ENCODE measurements at regions not wholly inside any gene's neighbourhood (a gene's known extent, or its start where the extent isn't known, plus 50 kb on each side); places are given as distances from the start of the nearest gene placed in this dataset.

DNA sequence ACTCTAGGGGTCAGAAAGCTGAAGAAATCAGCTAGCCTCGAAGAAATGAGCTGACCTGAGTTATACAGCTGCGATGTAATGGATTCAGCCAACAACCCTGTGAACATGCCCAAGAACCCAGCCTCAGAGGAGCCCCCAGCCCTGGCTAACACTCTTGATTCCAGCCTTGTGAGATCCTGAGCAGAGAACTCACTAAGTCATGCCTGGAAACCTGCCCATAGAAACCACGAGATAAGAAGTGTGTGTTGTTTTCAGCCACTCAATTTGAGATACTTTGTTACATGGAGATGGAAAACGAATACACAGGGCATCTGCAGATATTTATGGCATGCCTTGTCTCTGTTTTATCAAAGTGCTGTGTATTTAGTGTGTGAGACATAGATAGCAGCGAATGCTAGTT, 265.2 kb downstream of the QKI start (continued):
- TF ChIP-seq SNRNP70 (IDR thresholded peaks at IDR 0.05; ENCODE audit: low read depth, low read length), result no peak

DNA sequence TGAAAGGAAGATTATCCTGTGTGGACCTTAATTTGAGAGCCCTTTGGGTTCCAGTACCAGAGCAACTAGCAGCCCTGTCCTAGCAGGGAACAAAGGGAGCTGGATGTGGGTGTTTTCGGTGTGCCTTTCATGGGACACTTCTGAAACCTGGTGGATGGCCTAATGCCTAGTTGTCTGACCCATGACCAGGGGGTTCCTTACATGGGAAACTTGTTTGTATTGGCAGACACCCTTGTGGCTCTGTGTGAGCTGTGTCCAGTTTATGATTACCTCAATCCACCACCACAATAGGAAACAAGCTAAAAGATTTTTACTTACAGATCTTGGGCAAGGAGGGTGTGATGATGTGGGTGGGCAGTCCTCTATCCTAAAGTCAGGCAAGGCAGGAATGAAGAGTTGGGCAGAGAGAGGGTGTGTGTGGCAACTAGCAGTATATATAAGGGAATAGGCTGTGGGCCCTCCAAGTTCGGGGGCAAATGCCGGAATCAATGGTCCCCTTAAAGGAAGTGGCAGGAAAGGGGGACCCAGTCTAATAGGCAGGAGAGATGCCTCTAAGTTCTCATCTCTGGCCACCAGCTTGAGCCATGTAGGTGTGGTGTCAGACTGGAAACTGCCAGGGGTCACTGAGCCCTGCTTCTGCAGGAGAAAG, 264.6 kb downstream of the QKI start:
- no peak overlapping the region for H3K4me3 ChIP-seq (replicated peaks in 1 of 3; ENCODE audit: insufficient read depth in 1 of 3, low read depth in 2 of 3, low read length in 3 of 3)
- H2AFZ ChIP-seq (ENCODE audit: low read length), result no peak overlapping the region
- in situ Hi-C loops (cut with HindIII; ENCODE audit: extremely low pct_ligation_motif_present, low pct_unique_long_range_greater_than_20kb) (no loop called here), intact Hi-C loops (cut with micrococcal nuclease; ENCODE audit: unreplicated experiment) (no loop called here)
- no peaks in the 10 kb centered on the region for H3K9me3 ChIP-seq (ENCODE audit: low read length)
- DNase-seq (ENCODE audit: low spot score) (no peak), ATAC-seq (no peak), FAIRE-seq (no peak)
- TF ChIP-seq ZBTB20 (CRISPR knock-in tag; IDR thresholded peaks at IDR 0.05; ENCODE audit: borderline replicate concordance, low read depth) (no peak), NCOA5 (CRISPR knock-in tag; IDR thresholded peaks at IDR 0.05) (no peak), RXRB (CRISPR knock-in tag; IDR thresholded peaks at IDR 0.05; ENCODE audit: borderline replicate concordance) (no peak), NR3C1 (CRISPR knock-in tag; IDR thresholded peaks at IDR 0.05) (no peak), SP140L (CRISPR knock-in tag; IDR thresholded peaks at IDR 0.05; ENCODE audit: borderline replicate concordance) (no peak), ZNF441 (CRISPR knock-in tag; IDR thresholded peaks at IDR 0.05; ENCODE audit: borderline replicate concordance) (no peak), SP1 (IDR thresholded peaks at IDR 0.05) (no peak), SP1 (CRISPR knock-in tag; IDR thresholded peaks at IDR 0.05) (no peak), DNMT1 (CRISPR knock-in tag; IDR thresholded peaks at IDR 0.05) (no peak), RAD21 (CRISPR knock-in tag; IDR thresholded peaks at IDR 0.05) (no peak), ZNF546 (CRISPR knock-in tag; conservative IDR thresholded peaks at IDR 0.05) (no peak), SALL2 (CRISPR knock-in tag; IDR thresholded peaks at IDR 0.05) (no peak), ZNF878 (CRISPR knock-in tag; IDR thresholded peaks at IDR 0.05) (no peak), RXRA (CRISPR knock-in tag; IDR thresholded peaks at IDR 0.05) (no peak), IRX3 (CRISPR knock-in tag; IDR thresholded peaks at IDR 0.05; ENCODE audit: borderline replicate concordance, low read depth) (no peak), PCBP2 (optimal IDR thresholded peaks at IDR 0.05; ENCODE audit: low read depth, low read length, poor library complexity, severe bottlenecking) (no peak), KMT2A (CRISPR knock-in tag; IDR thresholded peaks at IDR 0.05) (no peak)
- TF ChIP-seq, protein P1, sequence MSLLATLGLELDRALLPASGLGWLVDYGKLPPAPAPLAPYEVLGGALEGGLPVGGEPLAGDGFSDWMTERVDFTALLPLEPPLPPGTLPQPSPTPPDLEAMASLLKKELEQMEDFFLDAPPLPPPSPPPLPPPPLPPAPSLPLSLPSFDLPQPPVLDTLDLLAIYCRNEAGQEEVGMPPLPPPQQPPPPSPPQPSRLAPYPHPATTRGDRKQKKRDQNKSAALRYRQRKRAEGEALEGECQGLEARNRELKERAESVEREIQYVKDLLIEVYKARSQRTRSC (CRISPR knock-in tag; IDR thresholded peaks at IDR 0.05; ENCODE audit: low read depth), result no peak
- TF ChIP-seq, protein P2, sequence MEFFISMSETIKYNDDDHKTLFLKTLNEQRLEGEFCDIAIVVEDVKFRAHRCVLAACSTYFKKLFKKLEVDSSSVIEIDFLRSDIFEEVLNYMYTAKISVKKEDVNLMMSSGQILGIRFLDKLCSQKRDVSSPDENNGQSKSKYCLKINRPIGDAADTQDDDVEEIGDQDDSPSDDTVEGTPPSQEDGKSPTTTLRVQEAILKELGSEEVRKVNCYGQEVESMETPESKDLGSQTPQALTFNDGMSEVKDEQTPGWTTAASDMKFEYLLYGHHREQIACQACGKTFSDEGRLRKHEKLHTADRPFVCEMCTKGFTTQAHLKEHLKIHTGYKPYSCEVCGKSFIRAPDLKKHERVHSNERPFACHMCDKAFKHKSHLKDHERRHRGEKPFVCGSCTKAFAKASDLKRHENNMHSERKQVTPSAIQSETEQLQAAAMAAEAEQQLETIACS (CRISPR knock-in tag; IDR thresholded peaks at IDR 0.05), result no peak
- no peak overlapping the region for H3K9ac ChIP-seq (ENCODE audit: insufficient read depth, low read depth, low read length)
- H3K4me2 ChIP-seq (ENCODE audit: low read depth, low read length), result no peak overlapping the region
- H4K20me1 ChIP-seq (ENCODE audit: insufficient read depth, low read length), result no peaks in the 10 kb centered on the region
- WGBS (ENCODE audit: low lambda C conversion rate), result 6% methylated on average over 3 of the region's 3 CpGs
- no peak overlapping the region for H3K27ac ChIP-seq (ENCODE audit: extremely low read length, insufficient read depth, low read length)
- H3K4me1 ChIP-seq (ENCODE audit: insufficient read depth, low read length), result no peaks in the 10 kb centered on the region
- H3K79me2 ChIP-seq (ENCODE audit: insufficient read depth, low read length), result no peaks in the 10 kb centered on the region
- no TSS peak for BruUV-seq (replicated peaks)
- ChIA-PET POLR2A (no interaction called here), CTCF (ENCODE audit: low intra/inter-chr PET ratio, low total read pairs) (no interaction called here)
- H3K27me3 ChIP-seq (ENCODE audit: control insufficient read depth in 1 of 2, insufficient read depth in 2 of 2, low read length in 2 of 2), result no peaks in the 10 kb centered on the region
- no peaks in the 10 kb centered on the region for H3K36me3 ChIP-seq (replicated peaks in 1 of 2; ENCODE audit: control insufficient read depth in 1 of 2, insufficient read depth in 2 of 2, low read length in 2 of 2)

All from HepG2 (cell line).